GM18909 (cell line): ENCODE measurements at regions not wholly inside any gene's neighbourhood (a gene's known extent, or its start where the extent isn't known, plus 50 kb on each side); places are given as distances from the start of the nearest gene placed in this dataset.

Experiments used
- ATAC-seq: cut with Tn5 transposase; IDR thresholded peaks from one replicate; pipeline ENCODE4 v1.9.1; 2021; ENCODE audit warnings: mild to moderate bottlenecking; ENCODE audit not compliant: unreplicated experiment, poor library complexity

GRCh38 chr6:14754751-14755513 is 490.9 kb upstream of the JARID2 start:
- no peak for ATAC-seq

GRCh38 chr6:14756340-14756739 is 489.5 kb upstream of the JARID2 start:
- no peak for ATAC-seq

DNA sequence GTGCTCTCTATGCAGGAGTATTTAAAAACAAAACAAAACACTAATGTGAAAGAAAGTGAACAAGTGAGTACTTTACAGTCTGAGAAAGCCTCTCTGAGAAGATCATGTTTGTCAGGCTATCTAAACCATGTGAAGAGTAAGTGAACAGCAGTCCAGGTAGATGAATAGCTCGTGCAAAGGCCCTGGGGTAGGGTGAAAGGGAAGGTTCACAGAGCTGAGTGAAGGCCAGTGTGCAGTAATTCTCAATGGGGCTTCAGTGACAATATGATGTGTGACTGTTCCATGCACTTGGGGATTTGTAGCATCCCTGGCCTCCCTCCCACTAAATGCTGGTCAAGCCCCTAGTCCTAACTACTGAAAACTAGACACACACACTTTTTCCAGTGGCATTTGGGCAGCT is 488.9 kb upstream of the JARID2 start:
- no peak for ATAC-seq

DNA sequence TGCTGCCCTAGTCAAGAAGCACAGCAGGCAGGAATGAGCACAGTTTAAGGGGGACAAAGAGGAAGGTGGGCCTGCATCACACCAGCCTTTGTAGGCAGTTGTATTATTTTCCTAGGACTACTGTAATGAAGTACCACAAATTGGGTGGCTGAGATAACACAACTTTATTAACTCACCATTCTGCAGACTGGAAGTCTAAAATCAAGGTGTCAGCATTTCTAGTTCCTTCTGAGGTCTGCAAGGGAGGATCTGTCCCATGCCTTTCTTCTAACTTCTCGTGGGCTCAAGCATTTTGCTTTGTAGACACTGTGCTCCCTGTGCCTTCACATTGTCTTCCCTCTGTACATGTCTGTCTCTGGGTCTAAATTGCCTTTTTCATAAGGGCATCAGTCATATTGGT is 488.5 kb upstream of the JARID2 start:
- no peak for ATAC-seq

- no peak for ATAC-seq
Measured at GRCh38 chr6:14758421-14759081, 487.3 kb upstream of the JARID2 start.

DNA sequence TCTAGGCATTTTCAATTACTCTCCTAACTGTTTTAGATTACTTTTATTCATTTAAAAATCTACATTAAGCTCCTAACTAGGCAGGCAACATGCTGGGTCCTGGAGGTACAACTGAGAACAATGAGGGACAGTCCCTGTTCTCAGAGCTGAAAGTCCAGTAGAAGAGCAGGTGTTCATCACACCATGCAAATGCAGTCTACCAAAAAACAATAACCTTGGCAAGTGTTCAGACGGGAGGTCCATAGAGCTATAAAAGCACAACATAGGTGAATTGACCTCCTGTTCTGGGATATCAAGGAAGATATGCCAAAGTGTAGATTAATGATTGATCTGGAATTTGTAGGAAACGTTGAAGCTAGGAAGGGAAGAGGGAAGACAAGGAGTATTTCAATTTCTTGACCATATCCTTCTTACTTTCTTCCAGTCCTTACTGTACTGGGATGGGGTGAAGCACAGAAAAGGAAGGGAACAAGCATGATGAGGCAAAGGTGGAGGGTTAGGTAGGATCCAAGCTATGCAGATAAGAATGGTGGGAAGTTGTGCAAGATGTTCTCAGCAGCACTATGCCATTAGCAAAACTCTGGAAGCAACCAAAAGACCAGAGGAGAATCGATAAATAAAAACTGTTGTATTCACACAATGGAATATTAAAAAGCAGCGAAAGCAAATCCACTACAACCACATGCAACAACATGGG is 485.7 kb upstream of the JARID2 start:
- no peak for ATAC-seq

- no peak for ATAC-seq
Measured at GRCh38 chr6:14762077-14762476, 483.8 kb upstream of the JARID2 start.

GRCh38 chr6:14763139-14763538 is 482.7 kb upstream of the JARID2 start:
- no peak for ATAC-seq

- ATAC-seq, result no peak
Measured at GRCh38 chr6:14763616-14764015, 482.3 kb upstream of the JARID2 start.

DNA sequence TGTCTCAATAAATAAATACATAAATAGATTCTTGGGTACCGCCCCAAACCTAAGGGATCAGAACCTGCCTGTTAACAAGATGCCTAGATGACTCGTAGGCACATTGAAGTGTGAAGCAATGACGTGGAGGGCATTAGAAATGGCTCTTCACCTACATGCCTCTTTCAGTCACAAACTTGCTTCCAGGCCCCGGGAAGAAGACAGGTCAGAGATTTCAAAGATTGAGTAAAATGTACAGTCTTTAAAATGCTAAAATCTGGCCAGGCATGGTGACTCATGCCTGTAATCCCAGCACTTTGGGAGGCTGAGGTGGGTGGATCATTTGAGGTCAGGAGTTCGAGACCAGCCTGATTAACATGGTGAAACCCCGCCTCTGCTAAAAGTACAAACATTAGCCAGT is 480.8 kb upstream of the JARID2 start:
- no peak for ATAC-seq

GRCh38 chr6:14765721-14766390 is 480.0 kb upstream of the JARID2 start:
- no peak for ATAC-seq

- ATAC-seq, result no peak
Measured at GRCh38 chr6:14766391-14766994, 479.4 kb upstream of the JARID2 start.

- ATAC-seq, result no peak
Measured at GRCh38 chr6:14767226-14767625, 478.6 kb upstream of the JARID2 start.

DNA sequence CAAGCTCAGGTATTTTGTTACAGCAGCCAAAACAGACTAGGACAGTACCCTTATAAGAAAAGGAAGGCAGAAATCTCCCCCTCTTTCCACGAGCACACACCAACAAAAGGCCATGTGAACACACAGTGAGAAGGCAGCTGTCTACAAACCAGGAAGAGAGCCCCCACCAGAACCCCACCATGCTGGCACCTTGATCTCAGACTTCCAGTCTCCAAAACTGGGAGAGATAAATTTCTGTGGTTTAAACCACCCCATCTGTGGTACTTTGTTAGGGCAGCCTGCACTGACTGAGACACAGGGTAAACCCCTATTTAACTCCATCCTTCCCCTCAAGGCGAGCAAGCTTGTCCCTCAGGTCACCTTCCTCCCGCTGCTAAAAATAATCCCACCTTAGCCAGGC is 475.8 kb upstream of the JARID2 start:
- no peak for ATAC-seq

DNA sequence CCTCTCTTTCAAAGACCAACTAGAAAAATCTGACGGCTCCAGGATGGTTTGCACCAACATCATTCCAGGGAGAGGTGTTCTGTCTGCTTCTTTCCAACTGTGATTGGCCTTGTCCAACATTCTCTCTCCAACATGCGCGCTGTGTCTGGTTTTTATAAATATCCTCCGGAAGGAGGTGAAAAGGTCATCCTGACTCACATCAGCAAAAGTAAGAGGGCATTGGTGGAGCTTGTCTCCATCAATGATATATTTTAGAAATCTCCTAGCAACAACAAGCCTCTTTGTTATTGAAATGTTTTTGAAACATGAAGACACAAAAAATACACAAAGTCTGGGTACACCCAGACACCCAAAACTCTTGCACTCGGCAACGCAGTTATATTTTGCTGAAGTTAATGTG is 475.3 kb upstream of the JARID2 start:
- ATAC-seq, result no peak

DNA sequence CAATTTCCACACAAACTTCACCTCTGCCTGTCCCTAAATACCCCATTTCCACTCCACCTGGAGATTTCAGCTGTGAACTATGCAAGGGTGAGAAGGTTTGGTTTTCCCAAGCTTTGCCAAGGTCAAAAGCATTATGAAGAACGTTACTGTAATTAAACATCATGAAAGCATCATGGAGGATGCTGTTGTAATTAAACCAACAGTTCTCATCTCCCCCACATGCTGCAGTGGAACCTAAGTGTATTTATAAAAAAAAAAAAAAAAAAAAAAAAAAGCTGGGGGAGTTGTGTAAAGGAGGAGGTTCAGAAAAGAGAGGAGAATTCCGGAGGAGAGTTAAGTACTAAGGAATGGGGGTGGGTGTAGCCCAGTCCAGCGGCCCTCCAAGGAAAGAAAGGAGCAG is 474.9 kb upstream of the JARID2 start:
- ATAC-seq, result no peak

GRCh38 chr6:14772188-14772587 is 473.7 kb upstream of the JARID2 start:
- ATAC-seq, result no peak

DNA sequence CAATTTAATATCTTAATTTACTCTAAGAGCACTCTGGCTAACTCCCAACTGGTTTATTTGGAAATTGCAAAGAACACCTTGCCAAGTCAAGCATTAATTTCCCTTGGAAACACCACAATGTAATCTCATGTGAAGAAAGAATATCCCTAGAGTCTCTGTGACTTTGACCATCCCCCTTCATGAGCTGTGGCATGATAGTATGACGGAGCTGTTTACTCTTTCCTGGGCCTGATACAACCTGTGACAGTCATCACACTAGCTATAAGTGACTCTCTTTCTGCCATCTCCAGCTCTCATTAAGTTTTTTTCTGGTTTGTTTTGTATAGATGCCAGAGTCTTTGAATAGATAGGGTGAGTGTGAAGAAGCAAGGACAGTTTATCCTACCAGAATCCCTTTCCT is 470.3 kb upstream of the JARID2 start:
- no peak for ATAC-seq

GRCh38 chr6:14776307-14776706 is 469.6 kb upstream of the JARID2 start:
- no peak for ATAC-seq

DNA sequence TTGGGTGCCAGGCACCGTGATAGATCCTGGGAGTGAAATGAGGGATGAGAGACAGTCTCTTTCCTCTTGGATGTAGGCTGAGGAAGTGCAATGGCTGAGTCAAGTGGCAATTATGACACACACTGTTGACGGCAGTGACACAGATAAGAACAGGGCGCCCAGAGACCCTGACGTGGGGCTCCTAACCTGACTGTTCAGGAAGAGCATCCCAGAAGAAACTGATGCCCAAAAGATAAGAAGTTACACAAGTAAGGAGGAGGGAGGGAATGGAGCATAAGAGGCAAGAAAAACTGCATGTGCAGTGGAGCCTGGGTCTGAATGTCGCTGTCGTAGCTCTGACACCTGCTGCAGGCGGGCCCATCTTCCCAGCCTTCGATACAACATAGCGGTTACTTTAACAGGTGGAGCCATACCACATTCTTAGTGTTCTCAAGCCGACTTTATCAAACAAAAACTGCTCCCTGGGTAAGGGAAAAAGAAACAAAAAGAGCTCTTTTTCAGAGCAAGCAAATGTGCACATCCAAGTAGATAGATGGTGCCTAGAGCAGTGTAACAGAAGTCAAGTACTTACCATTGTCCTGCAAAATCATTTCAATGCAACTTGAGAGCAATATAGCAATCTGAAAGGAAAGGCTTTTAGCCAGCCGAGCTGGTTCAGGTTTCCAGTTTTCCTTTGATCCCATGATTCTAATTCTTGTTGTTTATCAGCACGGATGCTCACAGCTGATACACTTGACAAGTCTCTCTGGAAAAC is 463.9 kb upstream of the JARID2 start:
- ATAC-seq, result no peak
